ENCODE measurements at regions not wholly inside any gene's neighbourhood (a gene's known extent, or its start where the extent isn't known, plus 50 kb on each side); places are given as distances from the start of the nearest gene placed in this dataset.

GRCh38 chr17:14797021-14797420 is 468.1 kb downstream of the PMP22 start:
- H3K4me3 ChIP-seq = no peak overlapping the region
- H3K36me3 ChIP-seq = no peaks in the 10 kb centered on the region
- TF ChIP-seq CTCF (IDR thresholded peaks at IDR 0.05) = no peak
- no peaks in the 10 kb centered on the region for H3K9me3 ChIP-seq
- H3K4me1 ChIP-seq = no peaks in the 10 kb centered on the region
- H3K27me3 ChIP-seq = no peaks in the 10 kb centered on the region
- no peak overlapping the region for H3K27ac ChIP-seq
- DNase-seq (ENCODE audit: low spot score) = no peak

- Histone ChIP-seq H3K27ac (no peak overlapping the region), H3K36me3 (no peaks in the 10 kb centered on the region), H3K4me1 (no peaks in the 10 kb centered on the region), H3K27me3 (no peaks in the 10 kb centered on the region), H3K4me3 (no peak overlapping the region), H3K9me3 (no peaks in the 10 kb centered on the region)
- no peak for TF ChIP-seq CTCF (IDR thresholded peaks at IDR 0.05)
- no peak for DNase-seq (ENCODE audit: low spot score)
These were observed 470.2 kb downstream of the PMP22 start for GRCh38 chr17:14794961-14795360.

GRCh38 chr17:14793237-14793636 is 471.9 kb downstream of the PMP22 start:
- DNase-seq (ENCODE audit: low spot score) = no peak
- Histone ChIP-seq H3K36me3 (no peaks in the 10 kb centered on the region), H3K4me3 (no peak overlapping the region), H3K4me1 (no peaks in the 10 kb centered on the region), H3K9me3 (no peaks in the 10 kb centered on the region), H3K27me3 (no peaks in the 10 kb centered on the region), H3K27ac (no peak overlapping the region)
- TF ChIP-seq CTCF (IDR thresholded peaks at IDR 0.05) = no peak

GRCh38 chr17:14792746-14793145 is 472.4 kb downstream of the PMP22 start:
- Histone ChIP-seq H3K27me3 (no peaks in the 10 kb centered on the region), H3K9me3 (no peaks in the 10 kb centered on the region), H3K4me3 (no peak overlapping the region), H3K4me1 (no peaks in the 10 kb centered on the region), H3K36me3 (no peaks in the 10 kb centered on the region), H3K27ac (no peak overlapping the region)
- TF ChIP-seq CTCF (IDR thresholded peaks at IDR 0.05) = no peak
- no peak for DNase-seq (ENCODE audit: low spot score)

- no peak for TF ChIP-seq CTCF (IDR thresholded peaks at IDR 0.05)
- Histone ChIP-seq H3K9me3 (no peaks in the 10 kb centered on the region), H3K4me1 (no peaks in the 10 kb centered on the region), H3K27me3 (no peaks in the 10 kb centered on the region), H3K4me3 (no peak overlapping the region), H3K27ac (no peak overlapping the region), H3K36me3 (no peaks in the 10 kb centered on the region)
- no peak for DNase-seq (ENCODE audit: low spot score)
These were observed 473.9 kb downstream of the PMP22 start for GRCh38 chr17:14791221-14791620.

GRCh38 chr17:14790521-14790920 is 474.6 kb downstream of the PMP22 start:
- DNase-seq (ENCODE audit: low spot score) = no peak
- Histone ChIP-seq H3K27me3 (no peaks in the 10 kb centered on the region), H3K27ac (no peak overlapping the region)

More at GRCh38 chr17:14790521-14790920, 474.6 kb downstream of the PMP22 start:
- no peaks in the 10 kb centered on the region for H3K4me1 ChIP-seq
- no peaks in the 10 kb centered on the region for H3K9me3 ChIP-seq
- TF ChIP-seq CTCF (IDR thresholded peaks at IDR 0.05) = no peak
- no peak overlapping the region for H3K4me3 ChIP-seq
- no peaks in the 10 kb centered on the region for H3K36me3 ChIP-seq
